K562 (cell line): ENCODE measurements at regions not wholly inside any gene's neighbourhood (a gene's known extent, or its start where the extent isn't known, plus 50 kb on each side); places are given as distances from the start of the nearest gene placed in this dataset.

ENCODE experiments used
- ATAC-seq: fragments of 200-7000 bp; cut with Tn5 transposase; 3 replicates; pipeline ENCODE4 v1.9.1; 2020; ENCODE audit warnings: moderate library complexity
- BruUV-seq: library from RNA; stranded (reverse); fragments of 400-500 nt; replicated peaks from 2 replicates; lab custom pipeline; 2021; lab: Mats Ljungman, UMichigan
- CTCF ChIA-PET: fragments of 300-600 bp; formaldehyde crosslinking; extraction: SDS; loops from one replicate; lab custom pipeline; 2021; ENCODE audit warnings: low intra/inter-chr PET ratio; lab: Yijun Ruan, JAX
- POLR2A ChIA-PET: fragments of 300-600, 350-650 bp; sonication (Branson Sonifier 250); formaldehyde crosslinking; extraction: SDS; loops from one replicate; lab custom pipeline; 2021; ENCODE audit warnings: antibody characterized with exemption, inconsistent platforms; lab: Yijun Ruan, JAX
- DNase-seq, 4 experiments: peaks; one replicate each; pipeline versions ENCODE4 v3.0.0 to v3.0.0-alpha.2; 2011 to 2018; ENCODE audit warnings: low spot score in 3 of 4, mixed read lengths in 3 of 4; ENCODE audit errors: extremely low read depth in 1 of 4
- FAIRE-seq: peaks from 2 replicates; lab custom pipeline; 2011; peaks lifted over from hg19 to GRCh38; lab: Jason Lieb, UNC
- H2AFZ ChIP-seq: 2 replicates; pipeline ENCODE4 v1.6.0; 2011; ENCODE audit warnings: low read depth, low read length, control low read depth, inconsistent platforms
- H3K27ac ChIP-seq: fragments of 200-600 bp; 3 replicates; pipeline ENCODE4 v1.8.0; 2011; ENCODE audit warnings: low read depth, mild to moderate bottlenecking, control low read depth, inconsistent platforms, low read length, moderate library complexity, mixed read lengths; ENCODE audit errors: extremely low read depth
- H3K27me3 ChIP-seq, 2 experiments: fragments of 300-600 bp in 1 of 2; 2 replicates in 1 of 2; 3 replicates in 1 of 2; pipeline versions ENCODE4 v1.6.0 to v1.8.0; 2011; ENCODE audit warnings: inconsistent platforms in 2 of 2, low read length in 2 of 2, mild to moderate bottlenecking in 1 of 2, mixed read lengths in 1 of 2, moderate library complexity in 1 of 2; ENCODE audit not compliant: control insufficient read depth in 2 of 2, insufficient read depth in 2 of 2
- H3K36me3 ChIP-seq: fragments of 300-600 bp; 3 replicates; pipeline ENCODE4 v1.8.0; 2011; ENCODE audit warnings: mild to moderate bottlenecking, low read length, inconsistent platforms; ENCODE audit not compliant: control insufficient read depth, insufficient read depth
- H3K4me1 ChIP-seq, 2 experiments: fragments of 200-600 bp in 1 of 2; replicated peaks in 1 of 2; 2 replicates in 1 of 2; 3 replicates in 1 of 2; pipeline versions ENCODE4 v1.5.1 to v1.8.0; 2011; ENCODE audit warnings: inconsistent platforms in 2 of 2, low read length in 2 of 2, mild to moderate bottlenecking in 1 of 2, mixed read lengths in 1 of 2, moderate library complexity in 1 of 2; ENCODE audit not compliant: control insufficient read depth in 2 of 2, insufficient read depth in 2 of 2
- H3K4me2 ChIP-seq: 2 replicates; pipeline ENCODE4 v1.6.1; 2011; ENCODE audit warnings: low read length, control low read depth, inconsistent platforms, mixed read lengths; ENCODE audit not compliant: insufficient read depth
- H3K4me3 ChIP-seq: fragments of 200-600 bp; sonication (generic), shearing (Covaris generic); 2 replicates; pipeline ENCODE4 v1.5.1; 2016; ENCODE audit warnings: control low read depth, inconsistent platforms
- H3K79me2 ChIP-seq: fragments of 200-600 bp; 3 replicates; pipeline ENCODE4 v1.8.0; 2011; ENCODE audit warnings: low read length, inconsistent platforms; ENCODE audit not compliant: control insufficient read depth, insufficient read depth
- H3K9ac ChIP-seq, 2 experiments: 2 replicates each; pipeline versions ENCODE4 v1.6.0 to v1.6.1; 2011; ENCODE audit warnings: low read depth in 2 of 2, low read length in 2 of 2, control low read depth in 1 of 2, inconsistent platforms in 1 of 2, mild to moderate bottlenecking in 1 of 2, mixed read lengths in 1 of 2; ENCODE audit not compliant: insufficient read depth in 1 of 2
- H3K9me1 ChIP-seq: one replicate; pipeline ENCODE4 v1.6.0; 2011; ENCODE audit warnings: inconsistent platforms, mild to moderate bottlenecking, low read length, moderate library complexity; ENCODE audit not compliant: control insufficient read depth, insufficient read depth
- H3K9me3 ChIP-seq: replicated peaks from 2 replicates; pipeline ENCODE4 v1.5.1; 2011; ENCODE audit warnings: low read depth, low read length, inconsistent platforms; ENCODE audit not compliant: control insufficient read depth, insufficient read depth
- H4K20me1 ChIP-seq: replicated peaks from 2 replicates; pipeline ENCODE4 v1.6.1; 2011; ENCODE audit warnings: low read length, inconsistent platforms, mixed read lengths; ENCODE audit not compliant: control insufficient read depth, insufficient read depth
- CLOCK ChIP-seq: fragments of 250-450 bp; sonication (Bioruptor Pico); IDR thresholded peaks from 2 replicates; pipeline ENCODE4 v1.4.0; 2020; ENCODE audit warnings: mild to moderate bottlenecking, moderate library complexity, borderline replicate concordance
- L3MBTL2 ChIP-seq: fragments of 450-650 bp; IDR thresholded peaks from 2 replicates; pipeline ENCODE4 v1.6.1; 2016; ENCODE audit warnings: mild to moderate bottlenecking, moderate library complexity
- RFX1 ChIP-seq: fragments of 450-650 bp; IDR thresholded peaks from 2 replicates; pipeline ENCODE4 v1.6.1; 2016; ENCODE audit warnings: mild to moderate bottlenecking, moderate library complexity
- STAT5A ChIP-seq: IDR thresholded peaks from 2 replicates; pipeline ENCODE4 v1.6.1; 2012; ENCODE audit warnings: low read length, inconsistent platforms, borderline replicate concordance
- TSC22D4 ChIP-seq: fragments of 450-650 bp; IDR thresholded peaks from 2 replicates; pipeline ENCODE4 v1.6.1; 2016; ENCODE audit warnings: missing genetic modification characterization, missing biosample characterization, control low read depth
- ZFP30 ChIP-seq: fragments of 250-450 bp; sonication (Bioruptor Pico); IDR thresholded peaks from 2 replicates; pipeline ENCODE4 v1.8.0; 2022; ENCODE audit warnings: moderate library complexity, mild to moderate bottlenecking, inconsistent platforms, borderline replicate concordance
- ZNF282 ChIP-seq: sonication (generic); formaldehyde crosslinking; IDR thresholded peaks from 2 replicates; pipeline ENCODE4 v1.8.1; 2023; ENCODE audit warnings: missing genetic modification reagents
- ZNF507 ChIP-seq: conservative IDR thresholded peaks from 2 replicates; pipeline ENCODE4 v1.6.1; 2017; ENCODE audit warnings: missing genetic modification characterization, missing compliant biosample characterization
- WGBS: fragments of 100-300 bp; shearing (Covaris generic); methylation state at CpG from one replicate; pipeline ENCODE4 v1.1.6; 2016; ENCODE audit warnings: low coverage, mixed read lengths; ENCODE audit not compliant: insufficient coverage; ENCODE audit errors: missing lambda C conversion rate; 5-methylcytosine and 5-hydroxymethylcytosine counted together
- in situ Hi-C: fragments of 300-500 bp; cut with MboI; formaldehyde crosslinking; loops from 4 replicates; pipeline ENCODE4 v1.15.0; 2018; ENCODE audit warnings: inconsistent platforms, mixed read lengths
- intact Hi-C: fragments of 100-400 bp; cut with micrococcal nuclease; formaldehyde crosslinking; loops from 2 replicates; pipeline ENCODE4 v1.14.2; 2022

GRCh38 chr4:184573701-184574100 is 75.5 kb downstream of the CASP3 start:
- no peak for ATAC-seq
- Histone ChIP-seq H3K4me1 (no peaks in the 10 kb centered on the region; a peak in 1 of 5 replicates), H3K27ac (no peak overlapping the region), H2AFZ (no peak overlapping the region)
- TF ChIP-seq CLOCK (CRISPR knock-in tag) = no peak
- no peak for TF ChIP-seq ZNF282 (CRISPR knock-in tag)
- no peak for TF ChIP-seq ZFP30 (CRISPR knock-in tag)
- TF ChIP-seq ZNF507 (tag) = no peak
- no peak for TF ChIP-seq STAT5A
- no peak for TF ChIP-seq RFX1
- no peak for TF ChIP-seq L3MBTL2
- TF ChIP-seq TSC22D4 (tag) = no peak
- TF ChIP-seq, all 486 proteins: peak for 0
- WGBS = 0% methylated on average over 2 of the region's 2 CpGs
- intact Hi-C loops (no loop called here), in situ Hi-C loops (no loop called here)
- no peaks in the 10 kb centered on the region for H3K9me3 ChIP-seq
- H3K9ac ChIP-seq = no peak overlapping the region
- DNase-seq = no peak
- H3K9me1 ChIP-seq = no peaks in the 10 kb centered on the region
- no peaks in the 10 kb centered on the region for H4K20me1 ChIP-seq
- no peaks in the 10 kb centered on the region for H3K27me3 ChIP-seq
- no peak for FAIRE-seq
- BruUV-seq = no TSS peak
- H3K4me3 ChIP-seq = no peak overlapping the region
- H3K4me2 ChIP-seq = no peak overlapping the region
- no peaks in the 10 kb centered on the region for H3K79me2 ChIP-seq
- no peaks in the 10 kb centered on the region for H3K36me3 ChIP-seq
- ChIA-PET POLR2A (no interaction called here), CTCF (no interaction called here)
